ENCODE measurements at regions not wholly inside any gene's neighbourhood (a gene's known extent, or its start where the extent isn't known, plus 50 kb on each side); places are given as distances from the start of the nearest gene placed in this dataset.
A peak's percentile ranks its signal among the peaks of the same experiment; 100 is the strongest.

DNA sequence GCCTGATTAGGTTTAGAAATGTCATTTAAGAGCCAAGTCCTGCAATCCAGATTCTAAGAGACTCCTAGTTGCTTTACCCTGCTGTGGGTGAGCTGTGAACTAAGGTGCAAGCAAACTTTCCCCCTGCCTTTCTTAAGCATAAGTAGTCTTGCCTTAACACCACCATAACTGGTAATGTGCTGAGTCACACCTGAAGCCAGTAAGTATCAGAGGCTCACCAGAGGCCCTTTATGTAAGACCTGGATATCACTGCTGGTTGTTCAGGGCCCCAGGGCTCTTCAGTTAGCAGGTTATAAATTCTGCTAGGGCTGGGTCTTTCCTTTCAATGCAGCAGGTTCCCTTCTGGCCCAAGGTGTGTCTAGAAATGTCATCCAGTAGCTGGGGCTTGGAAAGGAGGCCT, 509.9 kb downstream of the VGLL3 start:
- Histone ChIP-seq H3K27me3 (ENCODE audit: low read depth, low read length) (no peaks in the 10 kb centered on the region), H4K20me1 (ENCODE audit: insufficient read depth, low read length) (no peaks in the 10 kb centered on the region), H2AFZ (ENCODE audit: low read depth, low read length) (peak overlapping the region; percentile 9; the same call in 1 of the 2 replicates), H3K36me3 (replicated peaks; ENCODE audit: low read depth, low read length) (no peaks in the 10 kb centered on the region), H3K9me3 (ENCODE audit: insufficient read depth, low read length) (no peaks in the 10 kb centered on the region), H3K27ac (ENCODE audit: low read length) (no peak overlapping the region), H3K4me1 (ENCODE audit: low read length) (no peaks in the 10 kb centered on the region), H3K79me2 (ENCODE audit: low read length) (no peaks in the 10 kb centered on the region), H3K9ac (ENCODE audit: low read length) (no peak overlapping the region), H3K4me3 (ENCODE audit: low read length) (no peak overlapping the region), H3K4me2 (ENCODE audit: low read length) (no peak overlapping the region)
- TF ChIP-seq, protein P1, sequence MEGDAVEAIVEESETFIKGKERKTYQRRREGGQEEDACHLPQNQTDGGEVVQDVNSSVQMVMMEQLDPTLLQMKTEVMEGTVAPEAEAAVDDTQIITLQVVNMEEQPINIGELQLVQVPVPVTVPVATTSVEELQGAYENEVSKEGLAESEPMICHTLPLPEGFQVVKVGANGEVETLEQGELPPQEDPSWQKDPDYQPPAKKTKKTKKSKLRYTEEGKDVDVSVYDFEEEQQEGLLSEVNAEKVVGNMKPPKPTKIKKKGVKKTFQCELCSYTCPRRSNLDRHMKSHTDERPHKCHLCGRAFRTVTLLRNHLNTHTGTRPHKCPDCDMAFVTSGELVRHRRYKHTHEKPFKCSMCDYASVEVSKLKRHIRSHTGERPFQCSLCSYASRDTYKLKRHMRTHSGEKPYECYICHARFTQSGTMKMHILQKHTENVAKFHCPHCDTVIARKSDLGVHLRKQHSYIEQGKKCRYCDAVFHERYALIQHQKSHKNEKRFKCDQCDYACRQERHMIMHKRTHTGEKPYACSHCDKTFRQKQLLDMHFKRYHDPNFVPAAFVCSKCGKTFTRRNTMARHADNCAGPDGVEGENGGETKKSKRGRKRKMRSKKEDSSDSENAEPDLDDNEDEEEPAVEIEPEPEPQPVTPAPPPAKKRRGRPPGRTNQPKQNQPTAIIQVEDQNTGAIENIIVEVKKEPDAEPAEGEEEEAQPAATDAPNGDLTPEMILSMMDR (IDR thresholded peaks at IDR 0.05; ENCODE audit: low read depth, low read length) = no peak
- TF ChIP-seq EZH2phosphoT487 (IDR thresholded peaks at IDR 0.05; ENCODE audit: low read depth) = no peak

GRCh38 chr3:86464180-86464579, 526.8 kb downstream of the VGLL3 start:
- H3K36me3 ChIP-seq (replicated peaks; ENCODE audit: low read depth, low read length) = no peaks in the 10 kb centered on the region
- H3K4me2 ChIP-seq (ENCODE audit: low read length) = no peak overlapping the region
- no peaks in the 10 kb centered on the region for H3K27me3 ChIP-seq (ENCODE audit: low read depth, low read length)
- H4K20me1 ChIP-seq (ENCODE audit: insufficient read depth, low read length) = no peaks in the 10 kb centered on the region
- H3K79me2 ChIP-seq (ENCODE audit: low read length) = no peaks in the 10 kb centered on the region
- H3K9ac ChIP-seq (ENCODE audit: low read length) = no peak overlapping the region
- TF ChIP-seq, protein P1 (IDR thresholded peaks at IDR 0.05; ENCODE audit: low read depth, low read length) = no peak
- TF ChIP-seq EZH2phosphoT487 (IDR thresholded peaks at IDR 0.05; ENCODE audit: low read depth) = no peak
- peaks cover 14% of the 10 kb centered on the region for H3K4me1 ChIP-seq (ENCODE audit: low read length)
- H3K4me3 ChIP-seq (ENCODE audit: low read length) = no peak overlapping the region
- H2AFZ ChIP-seq (ENCODE audit: low read depth, low read length) = no peak overlapping the region
- H3K9me3 ChIP-seq (ENCODE audit: insufficient read depth, low read length) = no peaks in the 10 kb centered on the region; the same call in 1 of the 2 replicates
- no peak overlapping the region for H3K27ac ChIP-seq (ENCODE audit: low read length)

DNA sequence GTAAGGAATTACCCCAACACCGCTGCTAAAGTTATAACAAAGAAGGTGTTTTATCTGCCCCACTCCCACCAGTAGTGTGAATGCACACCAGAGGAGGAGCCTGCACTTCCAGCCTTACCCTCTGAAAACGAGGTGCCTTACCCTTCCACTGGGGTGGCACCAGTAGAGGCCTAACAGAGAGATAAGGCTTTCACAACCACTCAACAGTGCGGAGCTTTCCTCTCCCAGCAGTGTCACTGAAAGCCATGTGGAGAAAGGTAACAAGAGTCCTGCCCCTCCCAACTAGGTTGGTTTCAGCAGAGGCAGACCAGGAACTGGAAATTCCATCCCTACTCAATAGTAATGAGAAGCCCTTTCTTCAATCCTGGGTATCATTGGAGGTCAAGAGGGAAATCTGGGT, 539.2 kb downstream of the VGLL3 start:
- H3K4me2 ChIP-seq (ENCODE audit: low read length) = no peak overlapping the region

DNA sequence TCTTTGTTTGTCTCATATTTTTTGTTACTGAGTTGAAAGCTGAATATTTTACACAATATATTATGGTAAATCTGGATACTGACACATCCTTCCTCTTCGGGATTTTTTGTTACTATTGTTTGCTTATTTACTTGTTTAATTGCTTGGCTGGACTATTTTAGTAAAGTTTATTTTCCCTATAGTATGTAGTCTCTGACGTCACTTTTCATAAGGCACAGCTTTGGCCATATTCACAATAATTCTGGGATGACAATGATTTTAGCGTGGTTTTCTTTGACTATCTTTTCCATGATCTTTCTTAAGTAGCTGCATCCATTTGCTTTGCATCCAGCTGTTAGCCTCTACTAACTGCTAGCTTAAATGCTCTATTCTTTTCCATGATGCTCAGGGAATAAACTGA, 552.4 kb downstream of the VGLL3 start:
- Histone ChIP-seq H3K4me3 (ENCODE audit: low read length) (no peak overlapping the region), H3K36me3 (replicated peaks; ENCODE audit: low read depth, low read length) (no peaks in the 10 kb centered on the region), H3K79me2 (ENCODE audit: low read length) (no peaks in the 10 kb centered on the region), H3K4me2 (ENCODE audit: low read length) (peak overlapping the region; percentile 40), H3K27me3 (ENCODE audit: low read depth, low read length) (no peaks in the 10 kb centered on the region), H2AFZ (ENCODE audit: low read depth, low read length) (0 out of 2 replicates have a peak overlapping the region, but pooled peaks have one; percentile 8), H3K4me1 (ENCODE audit: low read length) (peaks cover 11% of the 10 kb centered on the region), H3K27ac (ENCODE audit: low read length) (no peak overlapping the region), H3K9ac (ENCODE audit: low read length) (no peak overlapping the region), H3K9me3 (ENCODE audit: insufficient read depth, low read length) (no peaks in the 10 kb centered on the region), H4K20me1 (ENCODE audit: insufficient read depth, low read length) (no peaks in the 10 kb centered on the region)
- TF ChIP-seq, protein P1 (IDR thresholded peaks at IDR 0.05; ENCODE audit: low read depth, low read length) = no peak
- TF ChIP-seq EZH2phosphoT487 (IDR thresholded peaks at IDR 0.05; ENCODE audit: low read depth) = no peak

More for the DNA sequence above, 539.2 kb downstream of the VGLL3 start:
- no peak for TF ChIP-seq EZH2phosphoT487 (IDR thresholded peaks at IDR 0.05; ENCODE audit: low read depth)
- TF ChIP-seq, protein P1 (IDR thresholded peaks at IDR 0.05; ENCODE audit: low read depth, low read length) = no peak
- H2AFZ ChIP-seq (ENCODE audit: low read depth, low read length) = no peak overlapping the region
- no peaks in the 10 kb centered on the region for H3K79me2 ChIP-seq (ENCODE audit: low read length)
- H4K20me1 ChIP-seq (ENCODE audit: insufficient read depth, low read length) = no peaks in the 10 kb centered on the region
- H3K4me1 ChIP-seq (ENCODE audit: low read length) = no peaks in the 10 kb centered on the region
- no peaks in the 10 kb centered on the region for H3K27me3 ChIP-seq (ENCODE audit: low read depth, low read length)
- H3K4me3 ChIP-seq (ENCODE audit: low read length) = no peak overlapping the region
- H3K36me3 ChIP-seq (replicated peaks; ENCODE audit: low read depth, low read length) = no peaks in the 10 kb centered on the region
- no peaks in the 10 kb centered on the region for H3K9me3 ChIP-seq (ENCODE audit: insufficient read depth, low read length)
- H3K27ac ChIP-seq (ENCODE audit: low read length) = no peak overlapping the region
- no peak overlapping the region for H3K9ac ChIP-seq (ENCODE audit: low read length)
